GM10248 (cell line): ENCODE measurements at regions not wholly inside any gene's neighbourhood (a gene's known extent, or its start where the extent isn't known, plus 50 kb on each side); places are given as distances from the start of the nearest gene placed in this dataset.

Experiments
- CTCF ChIA-PET: fragments of 300-600 bp; sonication (Branson Sonifier 250); formaldehyde crosslinking; extraction: SDS; loops from one replicate; lab custom pipeline; 2021; ENCODE audit warnings: antibody characterized with exemption; lab: Yijun Ruan, JAX
- POLR2A ChIA-PET: fragments of 350-650 bp; sonication (Branson Sonifier 250); formaldehyde crosslinking; extraction: SDS; loops from one replicate; lab custom pipeline; 2020; ENCODE audit warnings: antibody characterized with exemption; lab: Yijun Ruan, JAX
- DNase-seq: peaks from one replicate; pipeline ENCODE4 v3.0.0; 2012; ENCODE audit errors: extremely low spot score
- CTCF ChIP-seq: IDR thresholded peaks from 2 replicates; pipeline ENCODE4 v1.5.1; 2012; ENCODE audit warnings: mild to moderate bottlenecking, low read depth; ENCODE audit errors: extremely low read depth, missing control alignments, control extremely low read depth

DNA sequence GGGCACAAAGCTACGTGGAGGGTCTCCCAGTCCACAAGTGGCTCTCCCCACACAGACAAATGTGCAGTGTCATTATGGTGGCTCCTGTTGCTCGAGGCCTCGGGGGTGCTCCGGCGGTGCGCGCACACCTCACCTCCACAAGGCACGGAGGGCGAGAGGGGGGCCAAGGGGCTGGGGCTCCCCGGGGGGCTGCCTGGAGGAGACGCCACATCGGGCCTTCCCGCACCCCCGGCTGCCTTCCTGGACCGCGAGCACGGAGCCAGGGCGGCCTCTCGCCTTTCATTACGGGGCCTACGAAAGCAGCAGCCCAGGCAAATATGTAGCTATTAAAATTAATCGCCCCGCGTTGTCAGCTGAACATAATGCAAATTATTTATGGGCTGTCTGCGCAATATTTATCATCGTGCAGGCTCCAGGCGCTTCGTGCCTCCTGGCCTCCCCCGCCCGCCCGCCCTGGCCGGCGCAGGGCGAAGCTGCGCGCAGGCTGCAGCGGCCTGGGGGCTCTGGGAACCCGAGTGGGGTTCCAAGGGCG, 70.8 kb upstream of the BCOR start:
- POLR2A ChIA-PET, result no interaction called here
- no peak for DNase-seq
- no peak for TF ChIP-seq CTCF
- CTCF ChIA-PET, result interaction anchor here (1.4 to 2.3 kb wide), 2 partner anchors 12 to 69 kb away, joined by 4 to 6 read pairs; no protein-coding TSS in a partner anchor

- CTCF ChIA-PET, result interaction anchor here (1.4 to 2.3 kb wide), 2 partner anchors 12 to 68 kb away, joined by 4 to 6 read pairs; no protein-coding TSS in a partner anchor
- no peak for DNase-seq
- POLR2A ChIA-PET, result no interaction called here
- no peak for TF ChIP-seq CTCF
Observed at GRCh38 chrX:40167850-40168479, 70.2 kb upstream of the BCOR start.

DNA sequence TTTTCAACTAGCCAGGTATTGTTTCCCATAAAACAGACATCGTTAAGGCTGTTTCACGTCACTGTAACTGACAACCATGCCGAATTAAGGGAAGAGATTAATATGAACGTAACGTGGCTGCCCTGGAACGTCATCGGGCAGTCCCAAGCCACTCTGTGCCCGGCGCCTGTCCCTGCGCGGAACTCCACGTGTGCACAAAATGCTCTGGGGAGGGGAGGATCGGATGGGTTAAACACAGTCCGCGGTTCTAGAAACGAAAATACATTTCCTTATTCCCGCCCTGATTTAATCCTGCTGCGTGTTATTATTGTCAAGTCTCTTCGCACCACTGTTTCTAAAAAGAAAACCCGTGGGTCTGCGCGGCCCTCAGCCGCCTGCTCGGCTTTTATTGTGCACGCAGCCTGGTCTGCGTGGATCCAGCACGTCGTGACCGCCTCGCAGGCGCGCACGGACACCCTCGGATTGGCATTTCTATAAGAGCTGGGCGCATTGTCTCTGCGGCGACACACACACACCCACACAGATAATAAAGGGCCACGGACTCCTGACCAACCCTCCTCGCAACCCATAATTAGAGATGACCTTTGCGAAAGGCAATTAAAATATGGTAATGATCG, 69.6 kb upstream of the BCOR start:
- no peak for TF ChIP-seq CTCF
- POLR2A ChIA-PET, result no interaction called here
- no peak for DNase-seq
- CTCF ChIA-PET, result no interaction called here

DNA sequence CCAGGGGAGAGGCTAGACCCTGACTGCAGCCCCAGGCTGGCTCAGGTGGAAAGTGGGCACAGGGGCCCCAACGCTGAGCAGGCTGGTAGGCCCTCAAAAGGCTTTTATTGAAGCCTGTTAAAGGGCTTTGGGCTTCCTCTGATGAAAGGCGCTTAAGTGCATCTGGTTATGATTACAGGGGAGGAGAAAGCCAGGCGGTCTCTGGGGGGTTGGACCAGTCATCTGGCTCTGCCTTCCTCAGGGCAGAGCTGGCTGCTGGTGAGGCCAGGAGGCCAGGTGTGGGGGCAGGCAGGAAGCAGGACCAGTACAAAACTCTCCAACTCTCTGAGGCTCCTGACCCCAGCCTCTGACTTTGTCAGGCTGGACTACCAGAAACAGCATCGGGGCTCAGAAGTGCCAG, 68.8 kb upstream of the BCOR start:
- CTCF ChIA-PET, result no interaction called here
- POLR2A ChIA-PET, result no interaction called here
- DNase-seq, result no peak
- no peak for TF ChIP-seq CTCF

DNA sequence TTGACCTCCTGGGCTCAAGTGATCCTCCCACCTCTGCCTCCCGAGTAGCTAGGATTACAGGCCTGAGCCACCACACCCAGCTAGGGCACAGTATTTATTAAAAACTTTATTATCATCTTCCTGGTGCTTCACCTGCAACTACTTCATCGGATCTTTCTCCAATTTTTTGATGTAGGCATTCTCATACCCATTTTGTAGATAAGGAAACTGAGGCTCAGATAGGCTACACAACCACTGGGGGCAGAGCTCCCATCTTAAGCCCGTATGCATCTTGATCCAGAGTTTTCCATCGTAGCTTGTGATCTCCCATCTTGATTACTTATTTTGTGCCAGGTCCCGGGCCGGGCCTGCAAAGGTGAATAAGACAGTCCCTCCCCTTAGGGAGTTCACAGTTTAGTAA, 68.1 kb upstream of the BCOR start:
- ChIA-PET CTCF (interaction anchor here (1.2 kb wide), 2 partner anchors 434 to 1839 kb away, joined by 3 to 4 read pairs; partner anchors contain the start of gene RPGR), POLR2A (no interaction called here)
- no peak for DNase-seq
- no peak for TF ChIP-seq CTCF

DNA sequence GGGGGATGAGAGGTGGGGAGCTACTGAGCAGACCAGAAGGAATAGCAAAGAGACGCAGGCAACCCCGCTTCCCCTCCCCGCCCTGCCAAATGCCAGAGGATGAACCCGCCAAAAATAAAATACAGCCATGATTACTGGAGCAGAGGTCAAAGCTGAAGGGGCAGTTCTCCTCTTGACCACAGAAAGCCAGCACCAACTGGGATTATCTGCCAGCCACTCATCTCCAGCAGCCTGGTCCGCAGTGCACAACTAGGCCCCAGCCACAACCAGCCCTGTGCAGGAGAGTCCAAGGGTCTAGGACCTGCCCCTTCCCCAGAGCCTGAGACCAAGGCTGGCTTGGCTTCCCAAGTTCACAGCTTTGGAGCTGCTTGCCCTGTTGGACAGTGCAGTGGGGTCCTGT, 67.4 kb upstream of the BCOR start:
- ChIA-PET POLR2A (no interaction called here), CTCF (interaction anchor here (1.2 kb wide), 2 partner anchors 434 to 1838 kb away, joined by 3 to 4 read pairs; partner anchors contain the start of gene RPGR)
- DNase-seq, result no peak
- no peak for TF ChIP-seq CTCF
